ENCODE measurements at regions not wholly inside any gene's neighbourhood (a gene's known extent, or its start where the extent isn't known, plus 50 kb on each side); places are given as distances from the start of the nearest gene placed in this dataset.

- ChIA-PET POLR2A (interaction anchor here (0.7 kb wide), 1 partner anchor 31 kb away, joined by 3 read pairs; no protein-coding TSS in a partner anchor), CTCF (no interaction called here)
- H3K9me3 Mint-ChIP-seq = 0 out of 2 replicates have a peak, but pooled peaks cover 5% of the 10 kb centered on the region
- H3K36me3 Mint-ChIP-seq = no peaks in the 10 kb centered on the region
- ATAC-seq = no peak
- H3K27me3 Mint-ChIP-seq (ENCODE audit: low read depth) = no peaks in the 10 kb centered on the region
- no peak overlapping the region for H3K4me3 Mint-ChIP-seq
- peaks cover 7% of the 10 kb centered on the region for H3K4me1 Mint-ChIP-seq
- TF ChIP-seq NR2C2 (CRISPR knock-in tag; IDR thresholded peaks at IDR 0.05) (no peak), STAT6 (CRISPR knock-in tag; conservative IDR thresholded peaks at IDR 0.05; ENCODE audit: low read depth) (no peak), SP1 (CRISPR knock-in tag; conservative IDR thresholded peaks at IDR 0.05) (no peak), NFATC4 (CRISPR knock-in tag; IDR thresholded peaks at IDR 0.05) (no peak)
- no peak for DNase-seq (ENCODE audit: low spot score)
- H3K27ac Mint-ChIP-seq = no peak overlapping the region
Measured at GRCh38 chr2:173841110-173841509, 124.1 kb downstream of the SP3 start.

- ChIA-PET CTCF (no interaction called here), POLR2A (no interaction called here)
- ATAC-seq = no peak
- H3K27ac Mint-ChIP-seq = no peak overlapping the region
- DNase-seq (ENCODE audit: low spot score) = no peak
- H3K4me1 Mint-ChIP-seq = peaks cover 7% of the 10 kb centered on the region
- TF ChIP-seq ATF1 (CRISPR knock-in tag; IDR thresholded peaks at IDR 0.05) (no peak), RELA (CRISPR knock-in tag; IDR thresholded peaks at IDR 0.05; ENCODE audit: borderline replicate concordance) (no peak), HMGA2 (CRISPR knock-in tag; IDR thresholded peaks at IDR 0.05) (no peak), ZNF425 (CRISPR knock-in tag; conservative IDR thresholded peaks at IDR 0.05) (no peak), ZBTB21 (CRISPR knock-in tag; IDR thresholded peaks at IDR 0.05; ENCODE audit: borderline replicate concordance) (no peak), ZNF121 (CRISPR knock-in tag; IDR thresholded peaks at IDR 0.05) (no peak), MAX (CRISPR knock-in tag; IDR thresholded peaks at IDR 0.05) (no peak)
- no peaks in the 10 kb centered on the region for H3K36me3 Mint-ChIP-seq
- peaks cover 9% of the 10 kb centered on the region for H3K9me3 Mint-ChIP-seq
- no peaks in the 10 kb centered on the region for H3K27me3 Mint-ChIP-seq (ENCODE audit: low read depth)
- no peak overlapping the region for H3K4me3 Mint-ChIP-seq
Measured at GRCh38 chr2:173843526-173843925, 121.6 kb downstream of the SP3 start.

GRCh38 chr2:173851141-173851641, 114.0 kb downstream of the SP3 start:
- Mint-ChIP-seq H3K4me3 (no peak overlapping the region), H3K4me1 (no peaks in the 10 kb centered on the region), H3K27ac (no peak overlapping the region), H3K27me3 (ENCODE audit: low read depth) (no peaks in the 10 kb centered on the region; the same call in 1 of the 2 replicates), H3K9me3 (peaks cover 9% of the 10 kb centered on the region), H3K36me3 (no peaks in the 10 kb centered on the region)
- CTCF ChIA-PET = no interaction called here
- DNase-seq (ENCODE audit: low spot score) (no peak), ATAC-seq (no peak)
- POLR2A ChIA-PET = no interaction called here
- TF ChIP-seq ZNF512 (CRISPR knock-in tag; IDR thresholded peaks at IDR 0.05; ENCODE audit: borderline replicate concordance) (no peak), ZBTB43 (CRISPR knock-in tag; IDR thresholded peaks at IDR 0.05) (no peak), FOXJ3 (CRISPR knock-in tag; IDR thresholded peaks at IDR 0.05; ENCODE audit: borderline replicate concordance) (no peak), HMGA2 (CRISPR knock-in tag; IDR thresholded peaks at IDR 0.05) (no peak), ZNF425 (CRISPR knock-in tag; conservative IDR thresholded peaks at IDR 0.05) (no peak), IRF2 (CRISPR knock-in tag; IDR thresholded peaks at IDR 0.05; ENCODE audit: borderline replicate concordance, low read depth) (no peak), NR2C2 (CRISPR knock-in tag; IDR thresholded peaks at IDR 0.05) (no peak)

All from WTC11 (cell line).